Fibroblast of the aortic adventitia (primary cell): ENCODE measurements at regions not wholly inside any gene's neighbourhood (a gene's known extent, or its start where the extent isn't known, plus 50 kb on each side); places are given as distances from the start of the nearest gene placed in this dataset.

Source experiments
- DNase-seq: peaks from one replicate; pipeline ENCODE4 v3.0.0-alpha.2; 2010; ENCODE audit warnings: low read depth
- H3K4me3 ChIP-seq: 2 replicates; pipeline ENCODE4 v1.5.1; 2011; ENCODE audit warnings: low read depth, mild to moderate bottlenecking, control low read depth, low read length, moderate library complexity
- CTCF ChIP-seq: IDR thresholded peaks from 2 replicates; pipeline ENCODE4 v1.5.1; 2011; ENCODE audit warnings: mild to moderate bottlenecking, low read length, control low read depth, inconsistent platforms; ENCODE audit not compliant: insufficient read depth

GRCh38 chr12:91920276-91920675 lies 225.4 kb downstream of the BTG1 start:
- peak; percentile 26 for DNase-seq
- no peak for TF ChIP-seq CTCF
- H3K4me3 ChIP-seq = no peak overlapping the region

GRCh38 chr12:91918431-91918830 lies 227.2 kb downstream of the BTG1 start:
- no peak for DNase-seq
- H3K4me3 ChIP-seq = no peak overlapping the region
- TF ChIP-seq CTCF = no peak

GRCh38 chr12:91914701-91915100 lies 230.9 kb downstream of the BTG1 start:
- no peak overlapping the region for H3K4me3 ChIP-seq

GRCh38 chr12:91913651-91914050 lies 232.0 kb downstream of the BTG1 start:
- no peak for TF ChIP-seq CTCF
- DNase-seq = no peak
- no peak overlapping the region for H3K4me3 ChIP-seq

More at GRCh38 chr12:91914701-91915100, 230.9 kb downstream of the BTG1 start:
- no peak for DNase-seq
- no peak for TF ChIP-seq CTCF

GRCh38 chr12:91913124-91913523 lies 232.5 kb downstream of the BTG1 start:
- DNase-seq = no peak
- H3K4me3 ChIP-seq = no peak overlapping the region
- TF ChIP-seq CTCF = no peak

GRCh38 chr12:91912178-91912577 lies 233.5 kb downstream of the BTG1 start:
- TF ChIP-seq CTCF = no peak
- no peak for DNase-seq

GRCh38 chr12:91910871-91911388 lies 234.7 kb downstream of the BTG1 start:
- no peak for TF ChIP-seq CTCF
- H3K4me3 ChIP-seq = no peak overlapping the region
- DNase-seq = no peak

More at GRCh38 chr12:91912178-91912577, 233.5 kb downstream of the BTG1 start:
- no peak overlapping the region for H3K4me3 ChIP-seq
